GM12874 (cell line): ENCODE measurements at regions not wholly inside any gene's neighbourhood (a gene's known extent, or its start where the extent isn't known, plus 50 kb on each side); places are given as distances from the start of the nearest gene placed in this dataset.

Experiments used
- TF ChIP-seq, protein P1 (sequence below): IDR thresholded peaks from 2 replicates; pipeline ENCODE4 v1.5.1; 2011; ENCODE audit warnings: low read depth, mild to moderate bottlenecking, control low read depth, low read length, moderate library complexity; ENCODE audit not compliant: insufficient read depth

DNA sequence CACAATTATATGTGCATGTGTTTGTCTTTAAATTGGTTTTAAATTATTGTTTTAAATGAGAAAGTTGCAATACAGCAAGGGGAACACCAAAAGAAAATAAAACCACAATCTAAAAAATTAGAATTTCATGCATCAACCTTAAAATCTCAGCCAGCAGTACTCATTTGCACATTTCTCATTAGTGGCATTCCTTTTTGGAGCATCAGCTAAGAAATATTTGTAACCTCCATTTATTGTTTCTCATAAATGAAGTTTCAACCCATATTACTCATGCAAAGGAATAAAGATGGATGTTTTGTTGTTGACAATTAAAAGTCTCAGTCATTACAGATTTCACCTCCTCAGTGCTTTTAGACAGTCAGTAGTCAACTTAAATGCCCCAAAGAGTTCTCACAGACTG lies 160.1 kb downstream of the TBX15 start:
- TF ChIP-seq, protein P1, sequence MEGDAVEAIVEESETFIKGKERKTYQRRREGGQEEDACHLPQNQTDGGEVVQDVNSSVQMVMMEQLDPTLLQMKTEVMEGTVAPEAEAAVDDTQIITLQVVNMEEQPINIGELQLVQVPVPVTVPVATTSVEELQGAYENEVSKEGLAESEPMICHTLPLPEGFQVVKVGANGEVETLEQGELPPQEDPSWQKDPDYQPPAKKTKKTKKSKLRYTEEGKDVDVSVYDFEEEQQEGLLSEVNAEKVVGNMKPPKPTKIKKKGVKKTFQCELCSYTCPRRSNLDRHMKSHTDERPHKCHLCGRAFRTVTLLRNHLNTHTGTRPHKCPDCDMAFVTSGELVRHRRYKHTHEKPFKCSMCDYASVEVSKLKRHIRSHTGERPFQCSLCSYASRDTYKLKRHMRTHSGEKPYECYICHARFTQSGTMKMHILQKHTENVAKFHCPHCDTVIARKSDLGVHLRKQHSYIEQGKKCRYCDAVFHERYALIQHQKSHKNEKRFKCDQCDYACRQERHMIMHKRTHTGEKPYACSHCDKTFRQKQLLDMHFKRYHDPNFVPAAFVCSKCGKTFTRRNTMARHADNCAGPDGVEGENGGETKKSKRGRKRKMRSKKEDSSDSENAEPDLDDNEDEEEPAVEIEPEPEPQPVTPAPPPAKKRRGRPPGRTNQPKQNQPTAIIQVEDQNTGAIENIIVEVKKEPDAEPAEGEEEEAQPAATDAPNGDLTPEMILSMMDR = no peak

DNA sequence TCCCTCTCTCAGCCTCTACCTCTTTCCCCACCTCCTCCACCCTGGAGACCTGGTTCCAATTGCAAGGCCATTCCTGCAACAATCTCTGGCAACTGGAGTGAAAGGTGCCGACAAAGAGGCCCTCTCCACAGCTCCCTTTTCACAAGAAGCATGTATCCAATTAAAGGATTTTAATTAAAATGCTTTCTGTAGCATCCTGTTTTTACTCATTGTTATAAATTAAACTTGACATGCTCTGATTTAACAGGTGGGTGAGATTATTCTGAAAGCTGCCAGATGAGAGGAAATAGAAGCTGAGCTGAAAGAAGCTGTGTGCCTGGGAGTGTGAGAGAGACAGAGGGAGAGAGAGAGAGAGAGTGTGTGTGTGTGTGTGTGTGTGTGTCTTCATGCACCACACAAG lies 160.5 kb downstream of the TBX15 start:
- TF ChIP-seq, protein P1 = no peak

DNA sequence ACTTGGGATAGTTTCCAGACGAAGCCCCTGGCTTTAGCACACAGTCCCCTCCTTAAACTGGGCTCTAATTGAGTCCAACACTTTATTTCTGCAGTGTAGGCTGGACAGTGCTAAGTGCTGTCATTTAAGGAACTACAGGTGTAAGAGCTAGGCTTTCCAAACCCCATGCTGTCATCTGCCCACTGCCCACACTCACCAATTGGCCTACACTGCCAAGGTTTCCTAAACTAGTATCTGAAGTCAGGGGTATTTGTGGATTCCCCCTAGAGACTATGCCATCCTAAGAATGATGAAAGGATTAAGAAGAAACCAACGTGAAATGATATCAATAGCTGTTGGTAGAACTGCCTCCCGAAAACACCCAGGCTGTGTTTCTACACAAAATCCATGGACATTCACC lies 160.9 kb downstream of the TBX15 start:
- TF ChIP-seq, protein P1 = no peak

DNA sequence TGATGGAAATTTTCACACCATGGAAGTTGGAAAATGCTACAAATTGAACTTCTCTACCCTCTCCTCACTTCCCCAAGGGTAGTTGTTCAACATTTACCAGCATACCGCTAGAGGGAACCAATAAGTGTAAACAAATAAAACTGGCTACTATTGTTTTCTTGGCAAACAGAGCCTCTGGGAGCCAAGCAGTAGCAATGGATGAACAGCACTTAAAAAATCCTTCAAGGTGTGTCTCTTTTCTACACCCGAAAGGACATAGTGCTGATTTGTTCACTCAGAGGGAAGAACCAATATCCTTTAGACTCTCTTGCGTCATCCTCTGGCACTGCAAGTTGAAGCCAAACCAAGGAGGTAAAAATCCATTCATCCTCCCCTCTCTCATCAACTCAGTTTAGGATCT lies 161.5 kb downstream of the TBX15 start:
- TF ChIP-seq, protein P1 = no peak

DNA sequence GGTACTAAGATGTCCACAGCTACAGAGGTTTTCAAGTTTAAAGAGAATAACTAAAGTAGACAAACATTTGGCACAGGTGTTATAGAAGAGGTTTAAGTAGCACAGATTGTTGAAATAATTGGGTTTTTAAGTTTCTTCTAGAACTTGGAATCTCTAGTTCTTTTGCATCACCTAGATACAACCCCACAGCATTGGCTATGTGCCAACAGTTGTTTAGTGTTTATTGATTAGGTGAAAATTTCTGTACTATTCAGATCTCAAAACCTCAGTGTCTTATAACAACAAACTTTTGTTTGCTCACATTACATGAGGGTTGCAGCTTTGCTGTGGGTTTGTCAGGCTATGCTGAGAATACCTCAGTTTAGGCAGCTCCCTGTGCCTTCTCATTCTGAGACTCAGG lies 162.5 kb downstream of the TBX15 start:
- TF ChIP-seq, protein P1 = no peak

DNA sequence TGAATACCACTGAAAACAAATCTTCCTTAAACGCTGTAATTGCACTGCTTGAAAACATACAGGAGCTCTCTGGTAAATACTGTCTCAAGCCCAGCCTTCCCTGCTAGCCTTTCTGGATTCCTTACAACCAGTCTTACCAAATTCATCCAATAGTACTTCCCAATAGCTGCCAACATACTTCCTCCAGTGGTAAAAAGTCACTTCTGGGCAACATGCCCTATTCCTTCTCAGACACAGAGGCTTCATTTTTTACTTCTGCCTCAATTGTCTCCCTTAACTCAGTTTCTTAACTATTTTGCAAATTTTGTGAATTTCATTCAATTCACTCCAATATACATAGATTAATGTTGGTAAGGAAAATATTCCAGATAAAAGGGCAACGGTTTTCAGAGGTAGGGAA lies 166.3 kb downstream of the TBX15 start:
- TF ChIP-seq, protein P1 = no peak

DNA sequence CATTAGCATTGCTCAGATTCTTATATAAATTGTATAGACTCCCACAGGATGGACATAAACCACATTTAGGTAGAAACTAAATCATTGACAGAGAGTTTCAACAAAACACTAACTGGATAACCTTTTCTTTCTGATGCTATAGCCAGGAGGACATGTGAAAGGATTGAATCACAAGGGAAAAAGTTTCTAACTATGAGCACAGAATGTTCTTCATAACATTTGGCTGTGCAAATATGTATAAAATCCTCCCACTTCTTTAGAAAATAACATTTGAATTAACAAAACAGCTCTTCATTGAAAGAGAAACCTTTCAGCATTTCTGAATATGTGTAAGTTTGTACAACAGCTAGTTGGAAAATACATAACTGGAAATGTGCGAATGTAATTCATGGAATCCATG lies 167.3 kb downstream of the TBX15 start:
- TF ChIP-seq, protein P1 = no peak

DNA sequence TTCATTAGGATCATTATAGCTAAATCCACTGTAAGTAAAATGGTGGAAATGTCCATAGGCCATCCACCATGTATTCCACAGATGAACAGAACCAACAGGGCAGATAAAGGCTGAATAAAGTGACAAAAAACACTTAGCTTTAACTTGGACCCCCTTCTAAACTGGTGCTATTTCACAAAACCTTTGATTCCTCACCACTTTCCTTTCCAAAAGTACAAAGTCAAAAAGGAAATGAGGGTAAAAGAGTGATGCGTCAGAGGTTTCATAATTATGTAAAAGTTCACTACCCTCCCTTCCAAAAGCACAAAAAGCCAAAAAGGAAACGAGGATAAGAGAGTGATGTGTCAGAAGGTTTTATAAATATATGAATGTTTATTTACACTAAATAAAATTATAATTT lies 172.2 kb downstream of the TBX15 start:
- TF ChIP-seq, protein P1 = no peak
